Smooth muscle cell (in vitro differentiated cells): ENCODE measurements at regions not wholly inside any gene's neighbourhood (a gene's known extent, or its start where the extent isn't known, plus 50 kb on each side); places are given as distances from the start of the nearest gene placed in this dataset.

ENCODE experiments used
- DNase-seq: peaks from one replicate; lab custom pipeline; 2025; ENCODE audit not compliant: unreplicated experiment; lab: John Stamatoyannopoulos, UW
- H2AFZ ChIP-seq: fragments of 200-600 bp; sonication (generic); 2 replicates; pipeline ENCODE4 v1.6.0; 2016; ENCODE audit warnings: antibody characterized with exemption, low read depth, mild to moderate bottlenecking
- H3F3A ChIP-seq: fragments of 200-600 bp; sonication (generic); 2 replicates; pipeline ENCODE4 v1.6.0; 2017; ENCODE audit warnings: antibody characterized with exemption, low read depth
- H3K27ac ChIP-seq: fragments of 200-600 bp; sonication (generic); 2 replicates; pipeline ENCODE4 v1.5.1; 2016; ENCODE audit warnings: low read depth, mild to moderate bottlenecking
- H3K27me3 ChIP-seq: fragments of 200-600 bp; sonication (generic); 2 replicates; pipeline ENCODE4 v1.6.1; 2016; ENCODE audit warnings: low read depth, mild to moderate bottlenecking
- H3K36me3 ChIP-seq: fragments of 200-600 bp; sonication (generic); 2 replicates; pipeline ENCODE4 v1.5.1; 2016; ENCODE audit warnings: low read depth
- H3K4me1 ChIP-seq: fragments of 200-600 bp; sonication (generic); 2 replicates; pipeline ENCODE4 v1.5.1; 2016; ENCODE audit warnings: low read depth
- H3K4me2 ChIP-seq: fragments of 200-600 bp; sonication (generic); 2 replicates; pipeline ENCODE4 v1.6.0; 2016; ENCODE audit warnings: mild to moderate bottlenecking
- H3K4me3 ChIP-seq: fragments of 200-600 bp; sonication (generic); 2 replicates; pipeline ENCODE4 v1.5.1; 2016; ENCODE audit warnings: mild to moderate bottlenecking
- H3K79me2 ChIP-seq: fragments of 200-600 bp; sonication (generic); 2 replicates; pipeline ENCODE4 v1.6.0; 2016; ENCODE audit warnings: low read depth, mild to moderate bottlenecking
- H3K9ac ChIP-seq: fragments of 200-600 bp; sonication (generic); 2 replicates; pipeline ENCODE4 v1.6.0; 2016; ENCODE audit warnings: low read depth
- H3K9me3 ChIP-seq: fragments of 200-600 bp; sonication (generic); replicated peaks from 2 replicates; pipeline ENCODE4 v1.5.1; 2016; ENCODE audit warnings: low read depth
- H4K20me1 ChIP-seq: fragments of 200-600 bp; sonication (generic); 2 replicates; pipeline ENCODE4 v1.6.0; 2016; ENCODE audit warnings: low read depth
- WGBS: methylation state at CpG from one replicate; pipeline ENCODE4 v1.1.7; 2016; ENCODE audit warnings: low lambda C conversion rate; 5-methylcytosine and 5-hydroxymethylcytosine counted together
- TF ChIP-seq, protein P1 (sequence below): fragments of 200-600 bp; sonication (generic); IDR thresholded peaks from 2 replicates; pipeline ENCODE4 v1.5.1; 2017; ENCODE audit warnings: borderline replicate concordance, mild to moderate bottlenecking, antibody characterized with exemption; ENCODE audit not compliant: insufficient read depth, poor library complexity, severe bottlenecking

DNA sequence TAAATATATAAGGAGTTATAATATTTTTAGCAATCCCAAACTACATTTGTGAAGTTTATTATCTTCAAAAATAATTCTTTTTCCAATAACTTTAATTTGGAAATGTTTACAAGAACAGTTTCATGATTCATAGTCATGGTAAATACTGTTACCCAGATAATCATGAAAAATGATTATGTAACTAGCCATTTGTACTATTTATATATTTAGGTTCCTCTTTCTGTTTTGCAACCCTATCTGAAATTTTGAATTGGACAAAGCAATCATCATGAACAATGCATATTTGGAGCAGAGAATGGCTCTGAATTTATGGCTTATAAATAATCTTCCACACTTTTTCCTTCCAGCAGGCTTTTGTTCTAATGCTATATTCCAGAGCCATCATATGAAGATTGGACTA lies 499.7 kb downstream of the SLCO4C1 start:
- no peaks in the 10 kb centered on the region for H3K9me3 ChIP-seq
- H3K36me3 ChIP-seq: no peaks in the 10 kb centered on the region
- no peak overlapping the region for H2AFZ ChIP-seq
- no peaks in the 10 kb centered on the region for H3K79me2 ChIP-seq
- no peaks in the 10 kb centered on the region for H4K20me1 ChIP-seq
- H3K4me2 ChIP-seq: no peak overlapping the region
- H3K4me1 ChIP-seq: peaks cover 3% of the 10 kb centered on the region
- no peak overlapping the region for H3K9ac ChIP-seq
- H3K4me3 ChIP-seq: no peak overlapping the region
- no peak overlapping the region for H3K27ac ChIP-seq
- DNase-seq: no peak
- H3K27me3 ChIP-seq: no peaks in the 10 kb centered on the region
- TF ChIP-seq, protein P1, sequence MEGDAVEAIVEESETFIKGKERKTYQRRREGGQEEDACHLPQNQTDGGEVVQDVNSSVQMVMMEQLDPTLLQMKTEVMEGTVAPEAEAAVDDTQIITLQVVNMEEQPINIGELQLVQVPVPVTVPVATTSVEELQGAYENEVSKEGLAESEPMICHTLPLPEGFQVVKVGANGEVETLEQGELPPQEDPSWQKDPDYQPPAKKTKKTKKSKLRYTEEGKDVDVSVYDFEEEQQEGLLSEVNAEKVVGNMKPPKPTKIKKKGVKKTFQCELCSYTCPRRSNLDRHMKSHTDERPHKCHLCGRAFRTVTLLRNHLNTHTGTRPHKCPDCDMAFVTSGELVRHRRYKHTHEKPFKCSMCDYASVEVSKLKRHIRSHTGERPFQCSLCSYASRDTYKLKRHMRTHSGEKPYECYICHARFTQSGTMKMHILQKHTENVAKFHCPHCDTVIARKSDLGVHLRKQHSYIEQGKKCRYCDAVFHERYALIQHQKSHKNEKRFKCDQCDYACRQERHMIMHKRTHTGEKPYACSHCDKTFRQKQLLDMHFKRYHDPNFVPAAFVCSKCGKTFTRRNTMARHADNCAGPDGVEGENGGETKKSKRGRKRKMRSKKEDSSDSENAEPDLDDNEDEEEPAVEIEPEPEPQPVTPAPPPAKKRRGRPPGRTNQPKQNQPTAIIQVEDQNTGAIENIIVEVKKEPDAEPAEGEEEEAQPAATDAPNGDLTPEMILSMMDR: no peak
- H3F3A ChIP-seq: no peaks in the 10 kb centered on the region

DNA sequence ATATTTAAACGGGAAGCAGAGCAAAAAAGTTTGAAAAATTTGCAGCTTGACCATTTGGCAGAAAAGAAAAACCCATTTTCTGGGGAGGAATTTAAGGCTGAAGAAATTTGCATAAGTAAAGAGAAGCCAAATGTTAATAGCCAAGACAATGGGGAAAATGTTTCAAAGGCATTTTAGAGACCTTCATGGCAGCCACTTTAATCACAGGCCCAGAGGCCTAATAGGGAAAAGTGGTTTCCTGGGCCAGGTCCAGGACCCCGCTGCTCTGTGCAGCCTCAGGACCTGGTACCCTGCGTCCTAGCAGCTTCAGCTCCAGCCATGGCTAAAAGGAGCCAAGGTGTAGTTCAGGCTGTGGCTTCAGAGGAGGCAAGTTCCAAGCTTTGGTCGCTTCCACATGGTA lies 507.3 kb downstream of the SLCO4C1 start:
- DNase-seq: no peak
- Histone ChIP-seq H3F3A (no peaks in the 10 kb centered on the region), H3K79me2 (no peaks in the 10 kb centered on the region), H4K20me1 (no peaks in the 10 kb centered on the region), H3K9ac (no peak overlapping the region), H3K36me3 (no peaks in the 10 kb centered on the region), H2AFZ (no peak overlapping the region), H3K4me3 (no peak overlapping the region), H3K27me3 (no peaks in the 10 kb centered on the region), H3K4me1 (no peaks in the 10 kb centered on the region), H3K4me2 (no peak overlapping the region), H3K27ac (no peak overlapping the region), H3K9me3 (no peaks in the 10 kb centered on the region)
- TF ChIP-seq, protein P1: no peak
- WGBS: 77% methylated on average over 4 of the region's 4 CpGs

DNA sequence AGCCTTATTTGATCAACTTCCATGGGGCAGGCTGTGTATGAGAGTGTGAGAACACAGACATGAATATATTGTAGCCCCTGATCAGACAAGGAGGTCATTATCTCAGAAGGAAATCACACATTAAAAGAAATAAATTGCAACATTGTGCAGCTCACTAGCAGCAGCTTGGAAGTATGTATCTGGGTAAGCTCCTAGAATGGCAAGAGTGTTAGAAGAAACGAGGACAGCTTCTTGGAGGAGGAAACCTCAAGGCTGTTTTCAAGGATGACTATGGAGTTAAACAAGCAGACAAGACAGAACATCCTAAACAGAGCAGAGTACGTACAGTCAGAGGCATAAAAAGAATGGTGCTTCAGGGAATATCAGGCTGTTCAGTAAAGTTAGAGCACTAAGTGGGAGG lies 511.0 kb downstream of the SLCO4C1 start:
- WGBS: 40% methylated on average over 2 of the region's 2 CpGs
- H3F3A ChIP-seq: no peaks in the 10 kb centered on the region
- no peak overlapping the region for H3K27ac ChIP-seq
- TF ChIP-seq, protein P1: no peak
- no peaks in the 10 kb centered on the region for H3K9me3 ChIP-seq
- H3K36me3 ChIP-seq: no peaks in the 10 kb centered on the region
- no peaks in the 10 kb centered on the region for H4K20me1 ChIP-seq
- H3K79me2 ChIP-seq: no peaks in the 10 kb centered on the region
- H3K9ac ChIP-seq: no peak overlapping the region
- peaks cover 4% of the 10 kb centered on the region for H3K27me3 ChIP-seq
- no peak for DNase-seq
- H3K4me3 ChIP-seq: no peak overlapping the region
- H2AFZ ChIP-seq: no peak overlapping the region
- H3K4me1 ChIP-seq: no peaks in the 10 kb centered on the region
- H3K4me2 ChIP-seq: no peak overlapping the region

DNA sequence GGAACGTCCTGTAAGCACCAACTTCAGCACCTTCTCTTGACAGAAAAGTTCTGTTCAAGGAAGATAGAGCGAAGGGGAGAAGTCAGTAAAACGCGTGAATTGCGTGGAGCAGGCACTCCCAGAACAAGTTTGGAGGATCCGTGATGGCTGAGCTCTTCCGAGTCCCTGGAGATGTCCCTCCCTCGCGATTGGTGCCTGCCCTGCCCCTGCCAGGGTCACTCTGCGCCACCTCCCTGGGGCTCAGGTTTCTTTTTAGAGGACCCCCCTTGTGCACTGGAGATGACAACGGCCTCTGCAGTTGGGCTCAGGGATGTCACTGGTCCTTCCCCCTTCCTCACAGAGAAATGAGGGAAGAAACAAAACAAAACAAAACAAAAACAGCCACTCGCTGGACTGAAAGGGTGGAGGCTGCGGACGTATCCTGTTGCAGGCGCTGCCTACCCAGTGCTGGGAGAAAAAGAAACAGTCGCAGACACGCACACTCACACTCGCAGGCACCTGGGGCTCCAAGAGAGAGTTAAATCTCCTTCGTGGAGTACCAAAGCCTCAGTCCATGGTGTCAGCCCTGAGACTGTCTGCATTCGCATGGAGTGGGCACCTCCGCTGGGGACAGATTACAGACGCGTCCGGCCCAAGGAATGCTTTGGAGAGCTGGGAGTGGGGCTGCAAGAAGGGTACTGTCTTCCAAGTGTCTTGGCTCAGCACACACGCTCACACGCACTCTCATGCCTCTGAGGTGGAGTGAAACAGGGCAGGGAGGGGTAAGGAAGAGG lies 512.7 kb downstream of the SLCO4C1 start:
- Histone ChIP-seq H3K4me3 (no peak overlapping the region), H2AFZ (no peak overlapping the region)
- 72% methylated on average over 26 of the region's 26 CpGs for WGBS

More for the DNA sequence above, 512.7 kb downstream of the SLCO4C1 start:
- Histone ChIP-seq H4K20me1 (no peaks in the 10 kb centered on the region), H3K27me3 (peaks cover 4% of the 10 kb centered on the region), H3K9me3 (no peaks in the 10 kb centered on the region), H3K9ac (no peak overlapping the region), H3F3A (no peaks in the 10 kb centered on the region), H3K27ac (no peak overlapping the region), H3K4me1 (no peaks in the 10 kb centered on the region), H3K4me2 (peak overlapping the region; percentile 36), H3K79me2 (no peaks in the 10 kb centered on the region), H3K36me3 (no peaks in the 10 kb centered on the region)
- no peak for DNase-seq
- TF ChIP-seq, protein P1: no peak
